ENCODE measurements at regions not wholly inside any gene's neighbourhood (a gene's known extent, or its start where the extent isn't known, plus 50 kb on each side); places are given as distances from the start of the nearest gene placed in this dataset.

- H3K4me3 ChIP-seq (ENCODE audit: low read length), result no peak overlapping the region
- no peak for TF ChIP-seq CTCF (conservative IDR thresholded peaks at IDR 0.05; ENCODE audit: low read length)
- DNase-seq (ENCODE audit: low read depth), result no peak
These were observed 925.9 kb downstream of the BCL11A start for GRCh38 chr2:59627599-59627998.

DNA sequence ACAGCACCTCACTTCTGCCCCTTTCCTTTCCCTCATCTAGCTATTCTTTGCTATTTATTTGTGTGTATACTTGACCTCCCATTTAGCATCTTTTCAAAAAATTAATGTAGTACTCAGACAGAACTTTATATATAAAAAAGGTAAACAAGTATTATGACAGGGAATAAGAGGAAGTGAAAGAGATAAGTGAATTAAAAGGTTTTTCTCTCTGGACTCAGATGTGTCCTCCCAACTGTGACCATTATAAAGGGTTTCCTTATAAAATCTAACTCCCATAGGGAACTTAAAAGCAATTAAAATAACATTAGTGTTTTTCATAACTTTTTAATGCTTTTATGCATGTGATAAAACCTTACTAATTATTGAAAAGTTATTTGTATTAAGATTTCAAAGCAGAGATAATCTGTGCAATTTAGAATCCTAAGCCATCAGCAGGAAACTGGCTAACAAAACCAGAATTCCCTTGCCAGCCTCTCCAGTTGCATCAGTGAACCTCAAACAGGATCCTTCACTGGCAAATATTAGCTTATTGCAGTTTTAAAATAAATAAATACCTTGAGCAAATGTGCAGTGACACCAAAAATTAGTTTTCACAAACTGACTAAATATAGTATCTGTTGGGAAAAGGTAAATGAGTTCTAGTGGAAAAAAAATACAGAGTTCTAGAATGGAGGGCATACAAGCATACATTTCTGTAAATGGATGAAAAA lies 930.7 kb downstream of the BCL11A start:
- no peak for TF ChIP-seq CTCF (conservative IDR thresholded peaks at IDR 0.05; ENCODE audit: low read length)
- DNase-seq (ENCODE audit: low read depth), result no peak
- no peak overlapping the region for H3K4me3 ChIP-seq (ENCODE audit: low read length)

DNA sequence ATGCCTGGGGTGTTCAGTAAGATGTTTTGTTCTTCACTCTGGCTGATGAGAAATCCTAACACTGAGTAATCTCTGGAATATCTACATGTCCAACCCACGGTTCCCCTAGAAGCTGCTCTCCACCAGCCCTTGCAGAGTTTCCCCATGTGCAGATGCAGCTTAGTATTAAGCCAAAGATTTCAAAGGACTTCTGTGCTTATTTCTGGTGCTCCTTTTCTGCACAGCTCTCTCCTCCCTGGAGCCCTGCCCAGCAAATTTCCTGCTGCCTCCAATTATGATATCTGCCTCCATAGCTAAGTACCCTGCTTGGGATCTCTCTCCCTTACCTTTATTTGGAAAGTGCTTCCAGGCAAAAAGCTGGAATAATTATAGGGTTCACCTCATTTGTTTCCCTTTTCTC lies 949.3 kb downstream of the BCL11A start:
- DNase-seq (ENCODE audit: low read depth), result no peak
- no peak overlapping the region for H3K4me3 ChIP-seq (ENCODE audit: low read length)
- TF ChIP-seq CTCF (conservative IDR thresholded peaks at IDR 0.05; ENCODE audit: low read length), result no peak

- no peak for TF ChIP-seq CTCF (conservative IDR thresholded peaks at IDR 0.05; ENCODE audit: low read length)
- H3K4me3 ChIP-seq (ENCODE audit: low read length), result no peak overlapping the region
- no peak for DNase-seq (ENCODE audit: low read depth)
These were observed 958.7 kb downstream of the BCL11A start for GRCh38 chr2:59594671-59595222.

DNA sequence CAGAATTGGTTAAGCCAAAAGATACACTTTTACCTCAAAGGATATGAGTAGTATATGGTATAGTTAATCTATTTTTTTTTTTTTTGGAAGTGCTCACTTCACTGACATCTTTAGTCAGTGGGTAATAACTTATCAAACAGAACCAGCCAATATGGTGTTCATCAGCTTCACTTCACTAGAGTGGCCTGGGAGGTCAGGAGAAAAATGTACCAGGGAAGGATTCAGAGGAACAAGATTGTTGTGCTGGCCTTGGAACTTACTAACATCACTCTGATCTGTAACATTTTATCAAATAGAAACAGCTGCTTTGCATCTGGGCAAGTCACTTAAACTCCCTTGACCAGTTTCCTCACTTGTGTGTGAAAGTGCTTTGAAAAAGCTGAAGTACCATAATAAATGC lies 962.7 kb downstream of the BCL11A start:
- no peak for DNase-seq (ENCODE audit: low read depth)
- no peak overlapping the region for H3K4me3 ChIP-seq (ENCODE audit: low read length)
- TF ChIP-seq CTCF (conservative IDR thresholded peaks at IDR 0.05; ENCODE audit: low read length), result no peak

DNA sequence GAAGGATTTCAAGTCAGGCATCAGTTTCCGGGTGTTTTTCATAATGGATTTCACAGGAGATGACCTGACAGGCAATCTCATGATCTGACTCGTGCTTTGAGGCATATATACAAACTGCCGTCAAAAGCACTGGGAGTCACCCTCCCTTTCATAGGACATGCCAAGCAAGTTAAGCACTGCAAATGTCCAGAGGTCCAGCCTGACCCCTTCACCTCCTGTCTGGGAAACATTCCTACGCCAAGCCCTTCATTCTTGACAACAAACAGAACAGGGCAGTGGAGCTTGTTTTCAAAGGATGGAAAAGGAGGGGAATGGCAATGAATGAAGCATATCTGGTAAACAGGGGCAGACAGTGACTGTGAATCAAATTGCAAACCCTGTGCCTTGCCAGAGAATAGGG lies 963.6 kb downstream of the BCL11A start:
- H3K4me3 ChIP-seq (ENCODE audit: low read length), result no peak overlapping the region
- no peak for DNase-seq (ENCODE audit: low read depth)
- TF ChIP-seq CTCF (conservative IDR thresholded peaks at IDR 0.05; ENCODE audit: low read length), result no peak

DNA sequence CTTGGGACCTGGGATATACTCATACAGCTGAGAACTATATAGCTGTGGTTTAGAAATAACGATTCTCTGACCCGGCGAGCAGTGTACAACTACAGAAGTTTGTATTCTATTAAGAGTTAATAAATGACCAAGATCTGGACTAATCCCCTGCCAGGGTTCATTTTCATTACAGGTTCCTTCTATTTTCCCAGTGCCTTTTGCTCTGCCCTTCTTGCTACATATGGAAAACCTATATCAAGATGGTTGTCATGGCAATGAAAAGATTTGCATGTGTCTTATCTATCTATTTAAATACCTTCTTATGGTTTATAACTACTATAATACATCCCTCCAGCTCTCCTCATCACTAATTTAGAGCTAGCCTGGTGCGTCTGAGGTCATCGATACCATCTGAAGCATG lies 965.2 kb downstream of the BCL11A start:
- no peak for DNase-seq (ENCODE audit: low read depth)
- no peak for TF ChIP-seq CTCF (conservative IDR thresholded peaks at IDR 0.05; ENCODE audit: low read length)
- H3K4me3 ChIP-seq (ENCODE audit: low read length), result no peak overlapping the region
